ENCODE measurements at regions not wholly inside any gene's neighbourhood (a gene's known extent, or its start where the extent isn't known, plus 50 kb on each side); places are given as distances from the start of the nearest gene placed in this dataset.

DNA sequence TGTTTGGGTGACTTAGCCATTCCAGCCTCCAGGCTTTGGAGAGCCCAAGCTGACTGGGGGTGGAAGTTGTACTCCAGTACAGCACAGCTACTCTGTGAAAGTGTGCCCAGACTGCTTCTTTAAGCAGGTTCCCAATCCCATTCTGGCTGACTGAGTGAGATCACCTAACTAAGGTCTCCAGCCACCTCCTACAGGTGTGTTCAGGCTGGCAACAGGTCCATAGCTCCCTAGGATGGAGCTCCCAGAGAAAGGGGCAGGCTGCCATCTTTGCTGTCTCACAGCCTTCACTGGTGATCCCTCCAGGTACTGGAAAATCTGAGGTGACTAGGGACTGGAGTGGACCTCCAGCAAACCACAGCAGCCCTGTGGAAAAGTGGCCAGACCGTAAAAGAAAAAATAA, 445.3 kb upstream of the KCNMB2 start:
- Mint-ChIP-seq H3K36me3 (peaks cover 23% of the 10 kb centered on the region), H3K4me1 (peaks cover 13% of the 10 kb centered on the region), H3K27me3 (ENCODE audit: low read depth) (no peaks in the 10 kb centered on the region), H3K4me3 (no peak overlapping the region), H3K27ac (no peak overlapping the region), H3K9me3 (peaks cover 48% of the 10 kb centered on the region)
- DNase-seq (ENCODE audit: low spot score): no peak
- CTCF ChIA-PET: no interaction called here
- no peak for ATAC-seq
- POLR2A ChIA-PET: no interaction called here
- TF ChIP-seq, protein P1, sequence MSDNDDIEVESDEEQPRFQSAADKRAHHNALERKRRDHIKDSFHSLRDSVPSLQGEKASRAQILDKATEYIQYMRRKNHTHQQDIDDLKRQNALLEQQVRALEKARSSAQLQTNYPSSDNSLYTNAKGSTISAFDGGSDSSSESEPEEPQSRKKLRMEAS (CRISPR knock-in tag; IDR thresholded peaks at IDR 0.05): no peak
- TF ChIP-seq ZNF416 (CRISPR knock-in tag; IDR thresholded peaks at IDR 0.05) (no peak), ZBTB21 (CRISPR knock-in tag; IDR thresholded peaks at IDR 0.05; ENCODE audit: borderline replicate concordance) (no peak), NFE2L1 (CRISPR knock-in tag; IDR thresholded peaks at IDR 0.05) (no peak), ZNF317 (CRISPR knock-in tag; IDR thresholded peaks at IDR 0.05; ENCODE audit: borderline replicate concordance, low read depth) (no peak)
- TF ChIP-seq, protein P2, sequence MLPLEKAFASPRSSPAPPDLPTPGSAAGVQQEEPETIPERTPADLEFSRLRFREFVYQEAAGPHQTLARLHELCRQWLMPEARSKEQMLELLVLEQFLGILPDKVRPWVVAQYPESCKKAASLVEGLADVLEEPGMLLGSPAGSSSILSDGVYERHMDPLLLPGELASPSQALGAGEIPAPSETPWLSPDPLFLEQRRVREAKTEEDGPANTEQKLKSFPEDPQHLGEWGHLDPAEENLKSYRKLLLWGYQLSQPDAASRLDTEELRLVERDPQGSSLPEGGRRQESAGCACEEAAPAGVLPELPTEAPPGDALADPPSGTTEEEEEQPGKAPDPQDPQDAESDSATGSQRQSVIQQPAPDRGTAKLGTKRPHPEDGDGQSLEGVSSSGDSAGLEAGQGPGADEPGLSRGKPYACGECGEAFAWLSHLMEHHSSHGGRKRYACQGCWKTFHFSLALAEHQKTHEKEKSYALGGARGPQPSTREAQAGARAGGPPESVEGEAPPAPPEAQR (CRISPR knock-in tag; IDR thresholded peaks at IDR 0.05): no peak
- TF ChIP-seq, protein P3, sequence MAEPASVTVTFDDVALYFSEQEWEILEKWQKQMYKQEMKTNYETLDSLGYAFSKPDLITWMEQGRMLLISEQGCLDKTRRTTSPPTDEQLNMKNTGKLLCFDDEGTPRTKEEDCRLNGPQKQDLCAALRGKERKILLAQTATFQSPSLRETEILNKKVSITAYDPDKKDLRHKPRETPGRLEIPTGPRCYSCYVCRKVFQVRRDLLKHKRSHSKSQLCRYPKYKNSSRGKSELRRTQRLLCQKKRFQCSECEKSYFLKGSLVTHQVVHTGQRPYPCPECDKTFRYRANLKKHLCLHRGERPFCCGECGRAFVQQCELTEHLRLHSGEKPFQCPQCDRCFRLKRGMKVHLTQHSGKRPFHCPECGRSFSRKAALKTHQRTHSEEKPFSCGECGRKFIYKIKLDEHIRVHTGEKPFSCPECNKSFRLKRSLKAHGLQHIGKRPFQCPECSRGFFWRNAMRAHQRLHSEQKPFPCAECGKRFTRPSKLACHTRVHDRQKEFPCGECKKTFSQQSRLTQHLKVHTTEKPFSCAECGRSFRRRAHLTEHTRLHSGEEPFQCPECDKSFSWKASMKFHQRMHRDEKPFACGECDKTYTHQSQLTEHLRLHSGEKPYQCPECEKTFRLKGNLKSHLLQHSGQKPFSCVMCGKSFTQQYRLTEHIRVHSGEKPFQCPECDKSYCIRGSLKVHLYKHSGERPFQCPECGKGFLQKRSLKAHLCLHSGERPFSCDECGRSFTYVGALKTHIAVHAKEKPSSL (CRISPR knock-in tag; conservative IDR thresholded peaks at IDR 0.05): no peak
- TF ChIP-seq, protein P4, sequence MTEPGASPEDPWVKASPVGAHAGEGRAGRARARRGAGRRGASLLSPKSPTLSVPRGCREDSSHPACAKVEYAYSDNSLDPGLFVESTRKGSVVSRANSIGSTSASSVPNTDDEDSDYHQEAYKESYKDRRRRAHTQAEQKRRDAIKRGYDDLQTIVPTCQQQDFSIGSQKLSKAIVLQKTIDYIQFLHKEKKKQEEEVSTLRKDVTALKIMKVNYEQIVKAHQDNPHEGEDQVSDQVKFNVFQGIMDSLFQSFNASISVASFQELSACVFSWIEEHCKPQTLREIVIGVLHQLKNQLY (CRISPR knock-in tag; IDR thresholded peaks at IDR 0.05): no peak

DNA sequence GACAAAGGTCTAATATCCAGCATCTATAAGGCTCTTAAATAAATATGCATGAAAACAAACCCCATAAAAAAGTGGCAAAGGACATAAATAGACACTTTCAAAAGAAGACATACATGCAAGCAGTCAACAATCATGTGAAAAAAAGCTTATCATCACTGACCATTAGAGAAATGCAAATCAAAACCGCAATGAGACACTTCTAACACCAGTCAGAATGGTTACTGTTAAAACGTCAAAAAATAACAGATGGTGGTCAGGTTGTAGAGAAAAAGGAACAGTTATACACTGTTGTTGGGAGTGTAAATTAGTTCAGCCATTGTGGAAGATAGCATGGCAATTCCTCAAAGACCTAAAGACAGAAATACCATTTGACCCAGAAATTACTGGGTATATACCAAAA, 440.7 kb upstream of the KCNMB2 start:
- Mint-ChIP-seq H3K36me3 (peaks cover 23% of the 10 kb centered on the region), H3K27me3 (ENCODE audit: low read depth) (no peaks in the 10 kb centered on the region), H3K27ac (no peak overlapping the region), H3K4me3 (no peak overlapping the region), H3K9me3 (peaks cover 42% of the 10 kb centered on the region), H3K4me1 (peaks cover 20% of the 10 kb centered on the region)
- DNase-seq (ENCODE audit: low spot score): no peak
- ATAC-seq: no peak
- no peak for TF ChIP-seq ZNF232 (CRISPR knock-in tag; IDR thresholded peaks at IDR 0.05)
- TF ChIP-seq NR3C1 (CRISPR knock-in tag; conservative IDR thresholded peaks at IDR 0.05; ENCODE audit: low read depth): no peak
- no peak for TF ChIP-seq ZNF317 (CRISPR knock-in tag; IDR thresholded peaks at IDR 0.05; ENCODE audit: borderline replicate concordance, low read depth)
- no peak for TF ChIP-seq ZNF416 (CRISPR knock-in tag; IDR thresholded peaks at IDR 0.05)
- ChIA-PET CTCF (no interaction called here), POLR2A (no interaction called here)

DNA sequence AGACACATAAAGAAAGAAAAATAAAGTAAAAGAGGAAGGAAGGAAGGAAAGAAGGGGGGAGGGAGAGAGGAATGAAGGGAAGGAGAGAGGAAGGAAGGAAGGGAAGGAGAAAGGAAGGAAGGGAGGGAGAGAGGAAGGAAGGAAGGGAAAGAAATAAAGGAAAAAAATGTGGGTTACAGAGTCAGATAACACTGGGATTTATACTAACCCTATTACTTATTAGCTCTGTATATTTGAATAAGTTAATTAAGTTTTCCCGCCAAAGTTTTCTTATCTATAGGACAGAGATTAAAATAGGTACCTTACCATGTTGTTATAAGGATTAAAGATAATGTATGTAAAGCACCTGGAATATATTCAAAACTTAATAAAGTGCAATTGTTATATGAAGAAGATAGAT, 439.3 kb upstream of the KCNMB2 start:
- Mint-ChIP-seq H3K9me3 (peaks cover 29% of the 10 kb centered on the region), H3K27me3 (ENCODE audit: low read depth) (no peaks in the 10 kb centered on the region), H3K36me3 (peaks cover 12% of the 10 kb centered on the region), H3K4me3 (no peak overlapping the region), H3K4me1 (peaks cover 30% of the 10 kb centered on the region), H3K27ac (no peak overlapping the region)
- no peak for TF ChIP-seq MXD4 (CRISPR knock-in tag; IDR thresholded peaks at IDR 0.05; ENCODE audit: borderline replicate concordance)
- TF ChIP-seq IRF2 (CRISPR knock-in tag; IDR thresholded peaks at IDR 0.05; ENCODE audit: borderline replicate concordance, low read depth): no peak
- TF ChIP-seq GTF2I (CRISPR knock-in tag; conservative IDR thresholded peaks at IDR 0.05): no peak
- TF ChIP-seq ZNF671 (CRISPR knock-in tag; IDR thresholded peaks at IDR 0.05): no peak
- TF ChIP-seq, protein P5, sequence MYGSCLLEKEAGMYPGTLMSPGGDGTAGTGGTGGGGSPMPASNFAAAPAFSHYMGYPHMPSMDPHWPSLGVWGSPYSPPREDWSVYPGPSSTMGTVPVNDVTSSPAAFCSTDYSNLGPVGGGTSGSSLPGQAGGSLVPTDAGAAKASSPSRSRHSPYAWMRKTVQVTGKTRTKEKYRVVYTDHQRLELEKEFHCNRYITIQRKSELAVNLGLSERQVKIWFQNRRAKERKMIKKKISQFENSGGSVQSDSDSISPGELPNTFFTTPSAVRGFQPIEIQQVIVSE (CRISPR knock-in tag; IDR thresholded peaks at IDR 0.05; ENCODE audit: borderline replicate concordance): no peak
- CTCF ChIA-PET: no interaction called here
- POLR2A ChIA-PET: no interaction called here
- no peak for DNase-seq (ENCODE audit: low spot score)
- ATAC-seq: no peak

DNA sequence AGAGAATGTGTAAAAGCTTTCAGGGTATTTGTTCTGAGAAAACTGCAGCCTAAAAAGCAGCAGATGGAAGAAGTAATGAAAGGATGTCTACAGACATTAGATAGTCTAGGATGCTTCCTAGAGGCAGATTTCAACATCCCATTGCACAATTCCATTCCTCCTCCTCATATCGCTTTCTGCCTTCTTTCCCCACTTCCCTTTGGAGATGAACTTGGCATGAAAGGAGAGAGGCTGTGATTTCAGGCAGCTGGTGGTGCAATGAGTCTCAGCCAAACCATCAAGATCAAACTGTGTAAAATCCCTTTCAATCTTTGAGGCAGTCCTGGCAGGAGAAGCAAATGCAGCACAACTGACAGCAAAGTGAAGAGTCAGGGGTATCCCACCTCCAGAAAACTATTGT, 438.7 kb upstream of the KCNMB2 start:
- POLR2A ChIA-PET: no interaction called here
- Mint-ChIP-seq H3K27me3 (ENCODE audit: low read depth) (no peaks in the 10 kb centered on the region), H3K9me3 (peaks cover 25% of the 10 kb centered on the region), H3K36me3 (peaks cover 7% of the 10 kb centered on the region), H3K4me3 (no peak overlapping the region), H3K27ac (no peak overlapping the region), H3K4me1 (peaks cover 34% of the 10 kb centered on the region)
- no peak for ATAC-seq
- CTCF ChIA-PET: no interaction called here
- no peak for DNase-seq (ENCODE audit: low spot score)
- TF ChIP-seq, protein P6, sequence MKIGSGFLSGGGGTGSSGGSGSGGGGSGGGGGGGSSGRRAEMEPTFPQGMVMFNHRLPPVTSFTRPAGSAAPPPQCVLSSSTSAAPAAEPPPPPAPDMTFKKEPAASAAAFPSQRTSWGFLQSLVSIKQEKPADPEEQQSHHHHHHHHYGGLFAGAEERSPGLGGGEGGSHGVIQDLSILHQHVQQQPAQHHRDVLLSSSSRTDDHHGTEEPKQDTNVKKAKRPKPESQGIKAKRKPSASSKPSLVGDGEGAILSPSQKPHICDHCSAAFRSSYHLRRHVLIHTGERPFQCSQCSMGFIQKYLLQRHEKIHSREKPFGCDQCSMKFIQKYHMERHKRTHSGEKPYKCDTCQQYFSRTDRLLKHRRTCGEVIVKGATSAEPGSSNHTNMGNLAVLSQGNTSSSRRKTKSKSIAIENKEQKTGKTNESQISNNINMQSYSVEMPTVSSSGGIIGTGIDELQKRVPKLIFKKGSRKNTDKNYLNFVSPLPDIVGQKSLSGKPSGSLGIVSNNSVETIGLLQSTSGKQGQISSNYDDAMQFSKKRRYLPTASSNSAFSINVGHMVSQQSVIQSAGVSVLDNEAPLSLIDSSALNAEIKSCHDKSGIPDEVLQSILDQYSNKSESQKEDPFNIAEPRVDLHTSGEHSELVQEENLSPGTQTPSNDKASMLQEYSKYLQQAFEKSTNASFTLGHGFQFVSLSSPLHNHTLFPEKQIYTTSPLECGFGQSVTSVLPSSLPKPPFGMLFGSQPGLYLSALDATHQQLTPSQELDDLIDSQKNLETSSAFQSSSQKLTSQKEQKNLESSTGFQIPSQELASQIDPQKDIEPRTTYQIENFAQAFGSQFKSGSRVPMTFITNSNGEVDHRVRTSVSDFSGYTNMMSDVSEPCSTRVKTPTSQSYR (CRISPR knock-in tag; IDR thresholded peaks at IDR 0.05): no peak
- TF ChIP-seq NFYB (CRISPR knock-in tag; conservative IDR thresholded peaks at IDR 0.05; ENCODE audit: low read depth): no peak
- TF ChIP-seq, protein P7, sequence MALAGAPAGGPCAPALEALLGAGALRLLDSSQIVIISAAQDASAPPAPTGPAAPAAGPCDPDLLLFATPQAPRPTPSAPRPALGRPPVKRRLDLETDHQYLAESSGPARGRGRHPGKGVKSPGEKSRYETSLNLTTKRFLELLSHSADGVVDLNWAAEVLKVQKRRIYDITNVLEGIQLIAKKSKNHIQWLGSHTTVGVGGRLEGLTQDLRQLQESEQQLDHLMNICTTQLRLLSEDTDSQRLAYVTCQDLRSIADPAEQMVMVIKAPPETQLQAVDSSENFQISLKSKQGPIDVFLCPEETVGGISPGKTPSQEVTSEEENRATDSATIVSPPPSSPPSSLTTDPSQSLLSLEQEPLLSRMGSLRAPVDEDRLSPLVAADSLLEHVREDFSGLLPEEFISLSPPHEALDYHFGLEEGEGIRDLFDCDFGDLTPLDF (CRISPR knock-in tag; IDR thresholded peaks at IDR 0.05): no peak
